Trophoblast cell (in vitro differentiated cells and primary cell): ENCODE measurements at regions not wholly inside any gene's neighbourhood (a gene's known extent, or its start where the extent isn't known, plus 50 kb on each side); places are given as distances from the start of the nearest gene placed in this dataset.
"Not testable (repeated sequence)": the region's sequence is repeated elsewhere in the genome, so short reads cannot be mapped to it uniquely, and the experiment has no call there.

Experiments
- DNase-seq, 2 donors: peaks; one replicate each; pipeline ENCODE4 v3.0.0-alpha.2; 2016
- H2AFZ ChIP-seq: 2 replicates; pipeline ENCODE4 v1.6.1; 2013; ENCODE audit warnings: low read length, moderate library complexity, mild to moderate bottlenecking; ENCODE audit not compliant: insufficient read depth, poor library complexity
- H2AK5ac ChIP-seq: 2 replicates; pipeline ENCODE4 v1.6.1; 2013; ENCODE audit warnings: mild to moderate bottlenecking, low read length
- H2BK120ac ChIP-seq: 2 replicates; pipeline ENCODE4 v1.6.1; 2013; ENCODE audit warnings: low read length, mild to moderate bottlenecking, moderate library complexity; ENCODE audit not compliant: insufficient read depth, poor library complexity
- H2BK12ac ChIP-seq: 2 replicates; pipeline ENCODE4 v1.6.1; 2013; ENCODE audit warnings: mild to moderate bottlenecking, low read length, moderate library complexity
- H2BK5ac ChIP-seq: 2 replicates; pipeline ENCODE4 v1.6.1; 2013; ENCODE audit warnings: low read length, low read depth, moderate library complexity, mild to moderate bottlenecking; ENCODE audit not compliant: poor library complexity
- H3K14ac ChIP-seq: 2 replicates; pipeline ENCODE4 v1.6.1; 2013; ENCODE audit warnings: mild to moderate bottlenecking, low read length
- H3K18ac ChIP-seq: 2 replicates; pipeline ENCODE4 v1.6.1; 2013; ENCODE audit warnings: mild to moderate bottlenecking, low read length
- H3K23ac ChIP-seq: 2 replicates; pipeline ENCODE4 v1.6.1; 2013; ENCODE audit warnings: low read length
- H3K27ac ChIP-seq: 2 replicates; pipeline ENCODE4 v1.5.1; 2013; ENCODE audit warnings: low read depth, mild to moderate bottlenecking, inconsistent platforms, low read length, moderate library complexity
- H3K27me3 ChIP-seq: 2 replicates; pipeline ENCODE4 v1.6.1; 2013; ENCODE audit warnings: inconsistent platforms, mild to moderate bottlenecking, low read length, moderate library complexity; ENCODE audit not compliant: insufficient read depth
- H3K36me3 ChIP-seq, 2 experiments: 1 replicate in 1 of 2; 2 replicates in 1 of 2; pipeline ENCODE4 v1.6.1; 2013; ENCODE audit warnings: low read length in 2 of 2, mild to moderate bottlenecking in 2 of 2, moderate library complexity in 1 of 2; ENCODE audit not compliant: insufficient read depth in 2 of 2, control insufficient read depth in 1 of 2
- H3K4ac ChIP-seq: 2 replicates; pipeline ENCODE4 v1.6.1; 2013; ENCODE audit warnings: low read depth, mild to moderate bottlenecking, low read length, moderate library complexity
- H3K4me1 ChIP-seq, 2 experiments: 1 replicate in 1 of 2; 2 replicates in 1 of 2; pipeline ENCODE4 v1.6.1; 2013; ENCODE audit warnings: low read length in 2 of 2, mild to moderate bottlenecking in 2 of 2, moderate library complexity in 1 of 2; ENCODE audit not compliant: insufficient read depth in 2 of 2, control insufficient read depth in 1 of 2
- H3K4me2 ChIP-seq: 2 replicates; pipeline ENCODE4 v1.6.1; 2013; ENCODE audit warnings: inconsistent platforms, mild to moderate bottlenecking, low read length, moderate library complexity
- H3K4me3 ChIP-seq: 2 replicates; pipeline ENCODE4 v1.5.1; 2013; ENCODE audit warnings: mild to moderate bottlenecking, low read depth, low read length, inconsistent platforms
- H3K79me1 ChIP-seq: one replicate; pipeline ENCODE4 v1.6.1; 2013; ENCODE audit warnings: low read length
- H3K79me2 ChIP-seq: 2 replicates; pipeline ENCODE4 v1.6.1; 2013; ENCODE audit warnings: low read length, mild to moderate bottlenecking; ENCODE audit not compliant: control insufficient read depth, insufficient read depth, poor library complexity
- H3K9ac ChIP-seq: 2 replicates; pipeline ENCODE4 v1.6.1; 2013; ENCODE audit warnings: mild to moderate bottlenecking, low read length
- H3K9me3 ChIP-seq: 2 replicates; pipeline ENCODE4 v1.6.1; 2013; ENCODE audit warnings: low read depth, mild to moderate bottlenecking, control low read depth, inconsistent platforms, low read length; ENCODE audit not compliant: insufficient read depth
- H4K12ac ChIP-seq: 2 replicates; pipeline ENCODE4 v1.6.1; 2013; ENCODE audit warnings: low read depth, mild to moderate bottlenecking, low read length, moderate library complexity
- H4K8ac ChIP-seq: 2 replicates; pipeline ENCODE4 v1.6.1; 2013; ENCODE audit warnings: low read depth, mild to moderate bottlenecking, low read length, moderate library complexity
- H4K91ac ChIP-seq: one replicate; pipeline ENCODE4 v1.6.1; 2013; ENCODE audit warnings: low read depth, mild to moderate bottlenecking, low read length, moderate library complexity
- WGBS: extraction: QIAGEN DNeasy Blood & Tissue Kit; methylation state at CpG from one replicate; pipeline ENCODE4 v1.1.7; 2013; ENCODE audit warnings: missing lambda C conversion rate; ENCODE audit not compliant: insufficient read length, insufficient coverage; ENCODE audit errors: extremely low coverage; 5-methylcytosine and 5-hydroxymethylcytosine counted together

GRCh38 chr22:45091254-45091854 lies 72.4 kb upstream of the NUP50 start:
- H3K4me1 ChIP-seq, result no peaks in the 10 kb centered on the region
- no peak overlapping the region for H3K9ac ChIP-seq
- H2BK5ac ChIP-seq, result no peak overlapping the region
- H3K36me3 ChIP-seq, result no peaks in the 10 kb centered on the region
- no peak overlapping the region for H3K14ac ChIP-seq
- no peak overlapping the region for H4K8ac ChIP-seq
- H3K18ac ChIP-seq, result no peak overlapping the region
- no CpG with 5 or more reads among the region's 33 CpGs for whole genome bisulfite sequencing
- no peak overlapping the region for H2BK12ac ChIP-seq
- H3K4me3 ChIP-seq, result no peak overlapping the region
- no peak overlapping the region for H2AFZ ChIP-seq
- no peak for DNase-seq
- no peak overlapping the region for H3K27ac ChIP-seq
- H4K12ac ChIP-seq, result no peak overlapping the region
- H3K9me3 ChIP-seq, result peaks cover 3% of the 10 kb centered on the region
- H4K91ac ChIP-seq, result no peak overlapping the region
- no peaks in the 10 kb centered on the region for H3K27me3 ChIP-seq
- no peaks in the 10 kb centered on the region for H3K79me1 ChIP-seq
- no peak overlapping the region for H2AK5ac ChIP-seq
- H3K23ac ChIP-seq, result no peak overlapping the region
- no peaks in the 10 kb centered on the region for H3K79me2 ChIP-seq
- H3K4ac ChIP-seq, result no peak overlapping the region
- H2BK120ac ChIP-seq, result no peak overlapping the region
- H3K4me2 ChIP-seq, result no peak overlapping the region

GRCh38 chr22:45091875-45092274 lies 71.8 kb upstream of the NUP50 start:
- not testable (repeated sequence) for H3K9me3 ChIP-seq, H4K12ac ChIP-seq, H2BK120ac ChIP-seq, H4K91ac ChIP-seq, H3K4me1 ChIP-seq, H2BK12ac ChIP-seq, H3K23ac ChIP-seq, DNase-seq, H3K9ac ChIP-seq, H3K27ac ChIP-seq, H3K18ac ChIP-seq, H2AFZ ChIP-seq, H3K14ac ChIP-seq, H2AK5ac ChIP-seq, H3K4ac ChIP-seq, H2BK5ac ChIP-seq, H4K8ac ChIP-seq, H3K79me1 ChIP-seq, H3K36me3 ChIP-seq, H3K4me3 ChIP-seq, H3K27me3 ChIP-seq, H3K79me2 ChIP-seq, H3K4me2 ChIP-seq
- no CpG with 5 or more reads among the region's 20 CpGs for WGBS

- H3K14ac ChIP-seq, result no peak overlapping the region
- H4K91ac ChIP-seq, result no peak overlapping the region
- H3K27ac ChIP-seq, result no peak overlapping the region
- WGBS, result no CpG with 5 or more reads among the region's 4 CpGs
- H3K79me1 ChIP-seq, result no peaks in the 10 kb centered on the region
- H3K27me3 ChIP-seq, result no peaks in the 10 kb centered on the region
- H2BK120ac ChIP-seq, result no peak overlapping the region
- no peaks in the 10 kb centered on the region for H3K4me1 ChIP-seq
- H2BK12ac ChIP-seq, result no peak overlapping the region
- no peak for DNase-seq
- H4K12ac ChIP-seq, result no peak overlapping the region
- no peak overlapping the region for H4K8ac ChIP-seq
- no peak overlapping the region for H3K23ac ChIP-seq
- no peak overlapping the region for H3K4me3 ChIP-seq
- no peak overlapping the region for H2AK5ac ChIP-seq
- no peak overlapping the region for H2BK5ac ChIP-seq
- peaks cover 3% of the 10 kb centered on the region for H3K9me3 ChIP-seq
- H3K36me3 ChIP-seq, result no peaks in the 10 kb centered on the region
- no peak overlapping the region for H3K9ac ChIP-seq
- H3K18ac ChIP-seq, result no peak overlapping the region
- H3K4me2 ChIP-seq, result no peak overlapping the region
- H3K4ac ChIP-seq, result no peak overlapping the region
- H3K79me2 ChIP-seq, result no peaks in the 10 kb centered on the region
- H2AFZ ChIP-seq, result no peak overlapping the region
Measured at GRCh38 chr22:45092644-45093043, 71.1 kb upstream of the NUP50 start.

- Histone ChIP-seq H2AK5ac (no peak overlapping the region), H3K4ac (no peak overlapping the region), H4K8ac (no peak overlapping the region), H3K79me1 (no peaks in the 10 kb centered on the region), H3K36me3 (no peaks in the 10 kb centered on the region), H3K14ac (no peak overlapping the region), H3K23ac (no peak overlapping the region), H3K9me3 (peaks cover 3% of the 10 kb centered on the region), H4K12ac (no peak overlapping the region), H3K4me1 (no peaks in the 10 kb centered on the region), H3K79me2 (no peaks in the 10 kb centered on the region), H2BK120ac (no peak overlapping the region), H3K4me3 (no peak overlapping the region), H2AFZ (no peak overlapping the region), H2BK12ac (no peak overlapping the region), H3K18ac (no peak overlapping the region), H4K91ac (no peak overlapping the region), H2BK5ac (no peak overlapping the region), H3K9ac (no peak overlapping the region), H3K27me3 (no peaks in the 10 kb centered on the region), H3K27ac (no peak overlapping the region), H3K4me2 (no peak overlapping the region)
- WGBS, result no CpG with 5 or more reads among the region's 9 CpGs
- no peak for DNase-seq
Measured at GRCh38 chr22:45093609-45094008, 70.1 kb upstream of the NUP50 start.
